ENCODE measurements at regions not wholly inside any gene's neighbourhood (a gene's known extent, or its start where the extent isn't known, plus 50 kb on each side); places are given as distances from the start of the nearest gene placed in this dataset.
"Not testable (repeated sequence)": the region's sequence is repeated elsewhere in the genome, so short reads cannot be mapped to it uniquely, and the experiment has no call there.

DNA sequence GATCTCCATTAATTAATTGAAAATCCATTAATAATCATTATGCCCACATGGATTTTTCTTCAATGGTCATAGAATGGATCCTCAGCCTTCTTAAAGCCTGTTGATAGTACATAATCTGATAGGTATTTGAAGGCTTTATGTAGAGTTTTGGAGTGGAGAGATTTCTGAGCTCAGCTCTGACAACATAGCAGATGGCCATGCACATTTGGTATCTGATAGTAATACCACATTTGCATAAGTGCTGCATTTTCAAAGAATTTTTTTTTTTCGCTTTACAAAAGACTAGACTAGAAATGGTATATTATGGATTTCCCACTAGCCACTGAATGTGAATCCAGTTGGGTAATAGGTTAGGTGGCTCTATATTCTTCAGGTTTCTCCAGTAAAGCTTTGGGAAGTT, 440.6 kb downstream of the FGF13 start:
- no peaks in the 10 kb centered on the region for H3K27me3 Mint-ChIP-seq (ENCODE audit: insufficient read depth)
- no peak overlapping the region for H3K27ac Mint-ChIP-seq
- H3K4me3 Mint-ChIP-seq: no peak overlapping the region
- no peaks in the 10 kb centered on the region for H3K36me3 Mint-ChIP-seq (ENCODE audit: low read depth)
- H3K4me1 Mint-ChIP-seq (ENCODE audit: low read depth): no peaks in the 10 kb centered on the region
- intact Hi-C loops (cut with micrococcal nuclease): no loop called here
- no peak for DNase-seq (ENCODE audit: low spot score)
- no peaks in the 10 kb centered on the region for H3K9me3 Mint-ChIP-seq

- H3K27me3 Mint-ChIP-seq (ENCODE audit: insufficient read depth); H3K9me3 Mint-ChIP-seq; H3K36me3 Mint-ChIP-seq (ENCODE audit: low read depth); H3K27ac Mint-ChIP-seq; H3K4me1 Mint-ChIP-seq (ENCODE audit: low read depth); intact Hi-C loops (cut with micrococcal nuclease); DNase-seq (ENCODE audit: low spot score); H3K4me3 Mint-ChIP-seq: not testable (repeated sequence)
Observed at GRCh38 chrX:138282598-138283150, 428.8 kb downstream of the FGF13 start.

DNA sequence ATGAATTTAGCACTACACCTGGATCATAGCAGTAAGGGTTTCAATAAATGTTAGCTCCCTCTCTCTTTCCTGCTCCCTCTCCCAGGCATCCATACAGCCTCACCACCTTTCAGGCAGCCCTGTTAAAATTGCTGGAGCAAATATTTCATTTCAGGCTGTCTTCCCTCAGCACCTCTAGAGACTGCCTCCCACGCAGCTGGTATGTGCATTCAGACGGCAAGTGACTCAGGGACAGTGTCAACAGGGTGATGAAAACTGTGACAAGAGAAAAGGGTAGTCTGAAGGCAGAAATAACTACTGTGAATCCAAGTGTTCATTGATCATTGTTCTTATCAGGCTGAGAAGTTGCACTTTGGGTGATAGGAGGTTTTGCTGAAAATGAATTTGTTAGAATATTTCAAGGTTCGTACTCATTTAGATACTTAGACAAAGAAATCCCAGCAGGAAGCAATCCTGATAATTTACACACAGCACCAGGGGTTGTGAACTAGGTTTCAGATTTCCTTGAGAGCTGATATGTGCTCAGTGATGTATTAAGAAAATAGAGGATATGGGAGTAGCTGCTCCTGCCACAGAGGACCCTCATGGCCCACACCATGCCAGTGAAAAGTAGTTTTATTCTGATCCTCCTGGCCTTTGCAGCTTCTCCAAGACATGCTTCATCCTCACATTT, 424.2 kb downstream of the FGF13 start:
- intact Hi-C loops (cut with micrococcal nuclease): no loop called here
- Mint-ChIP-seq H3K4me3 (no peak overlapping the region), H3K9me3 (no peaks in the 10 kb centered on the region), H3K4me1 (ENCODE audit: low read depth) (no peaks in the 10 kb centered on the region), H3K27me3 (ENCODE audit: insufficient read depth) (no peaks in the 10 kb centered on the region), H3K36me3 (ENCODE audit: low read depth) (no peaks in the 10 kb centered on the region), H3K27ac (no peak overlapping the region)
- no peak for DNase-seq (ENCODE audit: low spot score)

GRCh38 chrX:138294951-138295350, 416.6 kb downstream of the FGF13 start:
- intact Hi-C loops (cut with micrococcal nuclease): no loop called here
- no peaks in the 10 kb centered on the region for H3K27me3 Mint-ChIP-seq (ENCODE audit: insufficient read depth)
- no peaks in the 10 kb centered on the region for H3K36me3 Mint-ChIP-seq (ENCODE audit: low read depth)
- H3K4me1 Mint-ChIP-seq (ENCODE audit: low read depth): no peaks in the 10 kb centered on the region
- no peak overlapping the region for H3K4me3 Mint-ChIP-seq
- H3K27ac Mint-ChIP-seq: no peak overlapping the region
- no peaks in the 10 kb centered on the region for H3K9me3 Mint-ChIP-seq
- DNase-seq (ENCODE audit: low spot score): no peak

DNA sequence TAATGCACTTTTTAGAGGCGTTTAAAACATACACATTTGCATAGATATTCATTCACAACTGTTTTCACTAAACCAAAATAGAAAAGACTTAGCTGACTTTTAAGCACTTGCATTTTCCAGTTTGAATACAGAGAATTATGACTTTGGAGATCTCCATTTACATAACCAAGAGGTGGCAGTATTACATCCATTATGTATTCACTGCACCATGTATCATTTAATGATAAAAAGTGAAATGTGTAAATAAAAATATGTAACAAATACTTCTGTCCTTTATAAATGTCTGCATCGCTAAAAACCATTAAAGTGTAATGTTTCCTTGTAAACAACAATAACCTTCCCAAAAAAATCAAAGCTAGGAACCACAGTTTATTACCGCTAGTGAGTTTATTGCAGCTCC, 413.2 kb downstream of the FGF13 start:
- Mint-ChIP-seq H3K27ac (no peak overlapping the region), H3K36me3 (ENCODE audit: low read depth) (no peaks in the 10 kb centered on the region), H3K4me3 (no peak overlapping the region), H3K27me3 (ENCODE audit: insufficient read depth) (no peaks in the 10 kb centered on the region), H3K4me1 (ENCODE audit: low read depth) (no peaks in the 10 kb centered on the region), H3K9me3 (no peaks in the 10 kb centered on the region)
- DNase-seq (ENCODE audit: low spot score): no peak
- intact Hi-C loops (cut with micrococcal nuclease): no loop called here

GRCh38 chrX:138345801-138346200, 365.7 kb downstream of the FGF13 start:
- Mint-ChIP-seq H3K4me1 (ENCODE audit: low read depth) (no peaks in the 10 kb centered on the region), H3K36me3 (ENCODE audit: low read depth) (no peaks in the 10 kb centered on the region), H3K27ac (no peak overlapping the region), H3K4me3 (no peak overlapping the region), H3K27me3 (ENCODE audit: insufficient read depth) (no peaks in the 10 kb centered on the region), H3K9me3 (no peaks in the 10 kb centered on the region)
- DNase-seq (ENCODE audit: low spot score): no peak
- intact Hi-C loops (cut with micrococcal nuclease): no loop called here

DNA sequence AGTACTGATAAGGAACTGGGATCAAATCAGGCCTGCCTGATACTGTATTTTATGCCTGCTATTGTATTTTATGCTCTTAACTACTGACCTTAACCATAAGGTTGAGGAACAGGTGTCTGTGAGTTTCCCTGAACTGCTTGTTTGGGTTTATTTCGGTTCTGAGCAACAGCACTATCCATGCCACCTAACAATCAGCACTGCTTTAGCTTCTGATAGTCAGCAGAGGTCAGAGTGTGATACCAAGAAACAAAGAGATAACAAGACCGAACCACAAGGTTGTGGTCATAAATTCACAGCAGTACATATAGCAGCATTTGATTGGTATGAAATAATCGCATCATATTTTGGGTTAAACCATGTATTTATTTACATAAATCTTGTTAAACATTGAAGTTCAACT, 362.2 kb downstream of the FGF13 start:
- intact Hi-C loops (cut with micrococcal nuclease): no loop called here
- H3K27ac Mint-ChIP-seq: no peak overlapping the region
- H3K4me1 Mint-ChIP-seq (ENCODE audit: low read depth): no peaks in the 10 kb centered on the region
- no peaks in the 10 kb centered on the region for H3K9me3 Mint-ChIP-seq
- DNase-seq (ENCODE audit: low spot score): no peak
- no peaks in the 10 kb centered on the region for H3K27me3 Mint-ChIP-seq (ENCODE audit: insufficient read depth)
- H3K4me3 Mint-ChIP-seq: no peak overlapping the region
- H3K36me3 Mint-ChIP-seq (ENCODE audit: low read depth): no peaks in the 10 kb centered on the region

DNA sequence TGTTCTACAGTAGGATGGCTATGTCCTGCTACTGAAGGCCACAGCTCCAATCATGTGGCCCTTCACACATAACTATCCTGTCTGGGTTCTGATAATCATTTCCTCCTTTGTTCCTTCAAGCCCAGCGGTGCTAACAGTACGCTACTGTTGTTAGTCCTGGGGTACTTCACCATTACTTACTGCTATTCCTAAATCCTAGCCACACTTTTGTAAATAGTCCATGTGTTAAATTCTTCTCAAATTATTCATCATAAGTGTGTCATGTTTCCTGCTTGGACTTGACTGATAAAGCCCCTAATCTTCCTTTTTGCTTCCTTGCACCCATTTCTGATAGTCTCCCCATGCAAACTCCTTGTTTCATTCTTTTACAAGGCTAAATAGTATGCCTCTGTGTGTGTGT, 332.6 kb downstream of the FGF13 start:
- no peak overlapping the region for H3K27ac Mint-ChIP-seq
- no peaks in the 10 kb centered on the region for H3K36me3 Mint-ChIP-seq (ENCODE audit: low read depth)
- no peak overlapping the region for H3K4me3 Mint-ChIP-seq
- H3K27me3 Mint-ChIP-seq (ENCODE audit: insufficient read depth): no peaks in the 10 kb centered on the region
- intact Hi-C loops (cut with micrococcal nuclease): no loop called here
- no peak for DNase-seq (ENCODE audit: low spot score)
- no peaks in the 10 kb centered on the region for H3K4me1 Mint-ChIP-seq (ENCODE audit: low read depth)
- peaks cover 3% of the 10 kb centered on the region for H3K9me3 Mint-ChIP-seq

- Mint-ChIP-seq H3K4me1 (ENCODE audit: low read depth) (no peaks in the 10 kb centered on the region), H3K27me3 (ENCODE audit: insufficient read depth) (no peaks in the 10 kb centered on the region), H3K9me3 (no peaks in the 10 kb centered on the region), H3K27ac (no peak overlapping the region), H3K36me3 (ENCODE audit: low read depth) (no peaks in the 10 kb centered on the region), H3K4me3 (no peak overlapping the region)
- no peak for DNase-seq (ENCODE audit: low spot score)
- intact Hi-C loops (cut with micrococcal nuclease): no loop called here
Observed at GRCh38 chrX:138408101-138408500, 303.4 kb downstream of the FGF13 start.

- H3K27me3 Mint-ChIP-seq (ENCODE audit: insufficient read depth): no peaks in the 10 kb centered on the region
- H3K9me3 Mint-ChIP-seq: no peaks in the 10 kb centered on the region
- no peak for DNase-seq (ENCODE audit: low spot score)
- intact Hi-C loops (cut with micrococcal nuclease): no loop called here
- no peaks in the 10 kb centered on the region for H3K36me3 Mint-ChIP-seq (ENCODE audit: low read depth)
- no peak overlapping the region for H3K27ac Mint-ChIP-seq
- H3K4me1 Mint-ChIP-seq (ENCODE audit: low read depth): no peaks in the 10 kb centered on the region
- H3K4me3 Mint-ChIP-seq: no peak overlapping the region
Observed at GRCh38 chrX:138411048-138411447, 300.5 kb downstream of the FGF13 start.
